OCI-LY7 (cell line): ENCODE measurements at regions not wholly inside any gene's neighbourhood (a gene's known extent, or its start where the extent isn't known, plus 50 kb on each side); places are given as distances from the start of the nearest gene placed in this dataset.

Experiments
- EZH2phosphoT487 ChIP-seq: fragments of 200-600 bp; sonication (generic); IDR thresholded peaks from 2 replicates; pipeline ENCODE4 v1.6.1; 2018; ENCODE audit warnings: low read depth, borderline replicate concordance, mild to moderate bottlenecking, mixed run types, antibody characterized with exemption, low read length, moderate library complexity, mixed read lengths
- TF ChIP-seq, protein P1 (sequence below): fragments of 200-600 bp; sonication (generic); conservative IDR thresholded peaks from 2 replicates; pipeline ENCODE4 v1.5.1; 2014; ENCODE audit warnings: mild to moderate bottlenecking, antibody characterized with exemption, low read length, moderate library complexity, mixed read lengths

DNA sequence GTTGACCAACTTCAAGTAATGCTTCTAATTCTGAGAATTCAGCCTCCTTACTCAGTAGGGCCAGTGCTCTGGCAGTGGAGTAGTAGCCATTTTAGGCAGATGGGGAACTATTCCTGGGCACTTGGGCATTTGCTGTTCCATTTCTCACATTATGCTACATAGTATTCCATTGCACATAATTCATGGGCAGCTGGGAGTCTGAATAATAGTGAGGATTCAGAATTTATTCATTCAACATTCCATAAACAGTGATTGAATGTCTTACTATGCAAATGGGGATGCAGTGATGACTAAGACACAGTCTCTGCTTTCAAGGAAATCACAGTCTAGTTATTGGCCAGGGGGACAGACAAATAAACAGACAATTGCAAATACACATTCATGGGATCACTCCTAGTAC is 301.0 kb upstream of the KCNN2 start:
- TF ChIP-seq, protein P1, sequence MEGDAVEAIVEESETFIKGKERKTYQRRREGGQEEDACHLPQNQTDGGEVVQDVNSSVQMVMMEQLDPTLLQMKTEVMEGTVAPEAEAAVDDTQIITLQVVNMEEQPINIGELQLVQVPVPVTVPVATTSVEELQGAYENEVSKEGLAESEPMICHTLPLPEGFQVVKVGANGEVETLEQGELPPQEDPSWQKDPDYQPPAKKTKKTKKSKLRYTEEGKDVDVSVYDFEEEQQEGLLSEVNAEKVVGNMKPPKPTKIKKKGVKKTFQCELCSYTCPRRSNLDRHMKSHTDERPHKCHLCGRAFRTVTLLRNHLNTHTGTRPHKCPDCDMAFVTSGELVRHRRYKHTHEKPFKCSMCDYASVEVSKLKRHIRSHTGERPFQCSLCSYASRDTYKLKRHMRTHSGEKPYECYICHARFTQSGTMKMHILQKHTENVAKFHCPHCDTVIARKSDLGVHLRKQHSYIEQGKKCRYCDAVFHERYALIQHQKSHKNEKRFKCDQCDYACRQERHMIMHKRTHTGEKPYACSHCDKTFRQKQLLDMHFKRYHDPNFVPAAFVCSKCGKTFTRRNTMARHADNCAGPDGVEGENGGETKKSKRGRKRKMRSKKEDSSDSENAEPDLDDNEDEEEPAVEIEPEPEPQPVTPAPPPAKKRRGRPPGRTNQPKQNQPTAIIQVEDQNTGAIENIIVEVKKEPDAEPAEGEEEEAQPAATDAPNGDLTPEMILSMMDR: no peak
- no peak for TF ChIP-seq EZH2phosphoT487
